Stimulated activated CD4-positive, alpha-beta T cell treated with anti-CD3 and anti-CD28 coated beads, Interleukin-4, amount 100 ng/mL, for 4 hours (primary cell): ENCODE measurements at regions not wholly inside any gene's neighbourhood (a gene's known extent, or its start where the extent isn't known, plus 50 kb on each side); places are given as distances from the start of the nearest gene placed in this dataset.

ENCODE experiments used
- DNase-seq, 2 experiments: peaks; one replicate each; pipeline ENCODE4 v3.0.0-alpha.2; 2020

DNA sequence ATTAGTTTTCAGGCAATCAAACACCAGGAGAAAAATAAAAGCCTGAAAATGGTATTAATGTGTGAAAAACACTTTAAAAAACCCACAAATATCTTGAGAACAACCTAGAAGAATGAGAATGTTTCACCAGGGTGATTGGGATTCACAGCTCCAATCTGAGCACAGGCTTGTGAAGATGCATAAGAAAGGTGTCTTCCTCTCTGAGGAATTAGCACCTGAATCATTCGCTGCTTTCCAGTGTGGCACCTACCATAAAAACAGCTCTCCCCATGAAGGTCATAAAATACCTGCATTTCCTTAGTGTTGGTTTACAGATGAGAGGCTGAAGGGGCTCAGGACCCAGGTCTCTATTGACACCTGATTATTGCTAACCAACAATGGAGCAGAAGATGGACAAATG is 499.7 kb upstream of the KLHL29 start:
- DNase-seq: no peak

DNA sequence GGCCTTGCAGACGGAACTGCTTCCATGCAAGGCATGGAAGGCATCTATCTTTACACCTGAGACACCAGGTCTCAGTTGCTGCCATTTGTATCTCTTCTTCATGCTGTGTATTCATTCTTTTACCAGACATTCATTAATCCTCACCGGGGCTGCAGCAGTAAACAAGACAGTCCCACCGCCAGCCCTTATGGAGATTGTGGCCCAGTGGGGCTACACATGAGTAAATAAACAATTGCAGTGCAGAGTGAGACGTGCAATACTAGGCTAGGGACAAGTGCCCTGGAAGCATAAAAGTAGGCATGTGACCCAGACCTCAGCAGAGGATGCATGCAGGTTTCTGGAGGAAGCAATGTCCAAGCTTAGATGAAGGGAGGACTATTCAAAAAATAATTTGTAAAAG is 497.6 kb upstream of the KLHL29 start:
- no peak for DNase-seq

DNA sequence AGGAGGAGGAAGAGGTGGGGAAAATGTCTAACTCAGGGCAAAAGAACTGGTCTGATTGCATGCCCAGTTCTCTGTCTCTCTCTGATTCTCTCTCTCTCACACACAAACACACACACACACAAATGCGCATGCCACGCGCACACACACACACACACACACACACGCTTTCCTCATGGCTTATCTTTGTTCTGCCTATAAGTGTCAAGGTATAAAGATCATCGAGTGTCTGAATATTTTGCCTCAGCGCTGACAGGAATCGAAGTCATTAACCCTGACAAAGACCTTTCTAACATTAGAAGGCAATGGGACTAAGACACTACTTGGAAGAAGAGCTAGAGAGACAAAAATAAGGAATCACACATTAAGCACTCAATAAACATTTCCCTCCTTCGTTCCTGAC is 497.1 kb upstream of the KLHL29 start:
- no peak for DNase-seq

DNA sequence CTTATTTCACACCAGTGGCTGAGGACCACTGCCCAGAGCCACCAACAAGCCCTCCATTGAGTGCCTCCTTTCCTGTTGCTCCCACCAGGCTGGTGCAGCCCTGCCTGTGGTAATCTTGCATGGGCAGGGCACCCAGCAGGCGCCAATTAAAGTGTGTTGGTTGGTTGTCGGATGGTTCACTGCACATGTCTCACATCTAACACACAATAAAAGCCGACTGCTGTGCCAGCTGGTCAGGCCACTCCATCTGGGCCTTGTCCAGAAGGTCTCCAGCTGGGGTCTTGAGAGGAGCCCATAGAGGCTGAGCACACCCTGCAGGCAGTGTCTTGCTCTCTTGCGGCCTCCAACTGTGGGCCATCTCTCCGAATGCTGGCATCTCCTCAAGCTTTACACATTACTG is 494.8 kb upstream of the KLHL29 start:
- no peak for DNase-seq

DNA sequence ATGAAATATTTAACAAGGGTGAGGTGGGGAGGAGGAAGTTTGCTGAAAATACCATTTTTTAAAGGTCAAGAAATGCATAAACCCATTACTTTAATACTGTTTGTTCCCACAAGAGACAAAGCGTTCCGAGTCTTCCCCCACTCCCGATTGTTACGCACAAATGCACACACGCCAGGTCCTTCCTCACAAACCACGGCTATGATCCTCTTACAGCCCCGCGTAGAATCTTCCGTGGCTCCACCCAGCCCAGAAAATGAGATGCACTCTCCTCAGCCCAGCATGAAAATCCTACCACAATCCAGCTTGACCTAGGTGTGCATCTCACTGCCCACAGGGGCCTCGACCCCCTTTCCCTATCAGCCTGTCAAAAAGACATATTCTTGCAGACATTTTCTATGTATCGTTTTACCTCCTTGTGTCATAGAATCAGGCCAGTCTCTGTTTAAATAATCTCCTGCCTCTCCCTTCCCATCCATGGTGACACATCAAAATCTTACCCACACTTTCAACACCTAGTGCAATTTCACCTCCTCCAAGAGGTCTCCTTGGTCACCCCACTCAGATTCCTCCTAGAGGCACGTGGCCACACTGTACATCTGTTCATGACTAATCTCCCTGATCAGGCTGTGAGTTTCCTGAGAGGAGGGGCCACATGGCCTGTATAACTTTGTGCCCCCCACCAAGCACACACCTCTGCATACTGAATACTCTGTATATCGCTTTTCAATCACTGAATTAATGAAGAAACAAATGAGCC is 491.0 kb upstream of the KLHL29 start:
- DNase-seq: no peak

DNA sequence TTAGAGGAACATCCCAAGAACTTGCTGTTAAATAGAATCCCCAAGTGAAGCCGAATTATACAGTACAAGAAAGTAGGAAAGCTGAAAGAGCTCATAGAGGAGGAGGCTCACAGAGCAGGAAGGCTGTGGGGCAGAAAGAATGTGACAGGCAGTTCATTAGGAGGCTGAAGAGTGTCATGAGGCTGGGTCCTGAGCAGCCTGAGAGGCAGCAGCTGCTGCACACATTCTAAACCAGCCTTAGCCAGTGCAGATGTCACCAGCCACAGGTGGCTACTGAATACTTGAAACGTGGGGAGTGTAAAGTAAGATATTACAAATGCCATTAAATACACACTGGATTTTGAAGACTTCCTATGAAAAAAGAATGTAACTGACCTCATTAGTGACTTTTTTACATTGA is 490.2 kb upstream of the KLHL29 start:
- DNase-seq: no peak

DNA sequence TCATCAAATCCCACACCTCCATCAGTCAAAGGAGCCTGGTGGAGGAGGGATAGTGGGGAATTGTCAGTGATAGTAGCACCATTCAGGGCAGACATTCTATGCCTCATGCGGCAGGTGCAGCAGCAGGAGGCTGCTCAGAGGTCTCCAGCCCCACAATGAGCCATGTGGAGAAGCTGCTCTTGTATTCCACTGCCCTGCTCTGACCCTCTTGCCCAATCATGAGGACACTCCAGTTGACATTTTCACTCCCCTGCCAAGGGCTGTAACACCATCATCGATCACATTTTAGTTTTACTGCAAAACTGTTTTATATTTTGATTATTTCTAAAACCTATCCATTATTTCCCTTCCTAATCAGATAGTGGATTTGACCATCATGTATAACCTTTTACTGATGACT is 487.6 kb upstream of the KLHL29 start:
- no peak for DNase-seq

DNA sequence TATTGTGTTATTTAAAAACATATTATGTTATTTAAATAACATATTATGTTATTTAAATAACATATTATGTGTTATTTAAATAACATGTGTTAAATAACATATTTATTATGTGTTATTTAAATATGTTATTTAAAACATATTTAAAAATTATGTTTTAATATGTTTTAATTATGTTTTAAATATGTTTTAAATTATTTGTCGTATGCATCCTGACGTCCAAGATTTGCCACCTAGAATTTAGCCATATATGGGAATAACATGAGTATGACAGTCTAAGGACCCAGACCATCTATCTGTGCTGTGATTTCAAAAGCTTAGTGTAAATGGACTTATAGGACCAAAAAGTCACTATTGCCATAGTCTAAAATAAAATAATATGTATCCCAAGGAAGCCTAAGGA is 484.3 kb upstream of the KLHL29 start:
- no peak for DNase-seq

DNA sequence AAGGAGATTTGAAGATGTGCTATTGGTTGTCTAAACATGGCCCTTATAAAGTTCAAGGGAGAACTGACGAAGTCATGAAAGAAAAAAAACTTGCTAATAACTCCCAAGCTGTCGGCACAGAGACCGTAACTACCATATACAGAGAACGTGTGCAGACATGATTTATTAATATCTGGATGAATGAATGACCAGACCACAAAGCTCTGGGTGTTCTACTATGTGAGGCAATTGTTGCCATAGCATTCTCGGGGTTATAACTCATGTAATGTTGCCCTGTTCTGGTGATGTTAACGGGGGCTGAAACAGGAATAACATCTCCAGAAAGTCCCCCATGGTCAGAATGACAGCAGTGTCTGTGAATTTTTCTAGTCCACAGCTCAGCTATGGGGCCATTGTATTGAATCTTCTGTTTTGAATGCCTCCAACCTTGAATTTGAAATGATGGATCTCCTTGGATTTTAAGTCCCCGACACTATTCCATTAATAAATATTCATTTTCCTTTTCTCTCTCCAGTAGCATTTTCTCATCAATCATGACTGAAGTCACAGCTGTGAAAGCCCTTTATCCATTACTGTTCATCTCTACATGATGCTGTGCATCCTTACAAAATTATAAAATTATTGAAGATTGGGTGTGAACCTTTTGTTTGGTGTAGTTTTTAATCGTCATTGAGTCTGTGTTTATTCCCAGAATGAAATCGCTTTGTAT is 483.4 kb upstream of the KLHL29 start:
- DNase-seq: no peak

DNA sequence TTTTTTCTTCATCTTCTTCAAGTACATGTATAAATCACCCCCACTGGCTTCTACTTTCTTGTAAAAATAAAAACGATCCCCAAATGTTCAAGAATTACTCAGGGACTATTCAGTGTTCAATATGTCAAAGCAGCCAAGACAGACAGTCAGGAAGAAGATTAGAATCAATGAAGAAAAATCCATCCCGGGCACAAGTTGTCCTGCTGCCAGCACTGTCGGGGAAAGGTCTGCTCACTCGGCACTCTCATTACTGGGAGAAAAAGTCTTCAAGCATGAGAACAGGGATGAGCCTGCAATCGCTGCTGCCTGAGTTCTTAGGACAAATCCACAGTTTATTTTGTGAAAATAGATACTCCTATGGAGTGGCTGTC is 482.8 kb upstream of the KLHL29 start:
- DNase-seq: no peak

DNA sequence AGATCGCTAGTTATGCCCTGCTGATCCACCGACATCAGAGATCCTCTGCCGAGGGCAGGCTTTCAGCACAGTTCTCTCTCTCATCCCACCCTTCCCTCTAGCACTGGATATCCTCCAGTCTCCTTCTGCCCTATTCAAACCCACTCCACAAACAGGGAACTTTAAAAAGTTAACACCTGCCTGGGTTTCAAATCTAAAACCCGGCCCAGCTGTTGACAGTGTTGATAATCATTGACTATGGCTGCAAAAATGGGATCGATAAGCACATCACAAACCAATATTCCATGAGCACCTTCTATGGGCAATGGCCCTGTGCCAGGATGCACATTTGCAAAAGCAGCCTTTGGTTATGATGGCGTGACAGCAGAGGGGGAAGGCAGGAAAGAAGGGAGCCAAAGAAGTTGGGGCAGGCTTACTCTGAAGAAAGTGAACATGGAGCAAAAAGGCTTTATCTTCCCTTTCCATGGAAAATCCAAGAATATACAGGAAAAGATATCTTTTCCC is 482.3 kb upstream of the KLHL29 start:
- DNase-seq: no peak

DNA sequence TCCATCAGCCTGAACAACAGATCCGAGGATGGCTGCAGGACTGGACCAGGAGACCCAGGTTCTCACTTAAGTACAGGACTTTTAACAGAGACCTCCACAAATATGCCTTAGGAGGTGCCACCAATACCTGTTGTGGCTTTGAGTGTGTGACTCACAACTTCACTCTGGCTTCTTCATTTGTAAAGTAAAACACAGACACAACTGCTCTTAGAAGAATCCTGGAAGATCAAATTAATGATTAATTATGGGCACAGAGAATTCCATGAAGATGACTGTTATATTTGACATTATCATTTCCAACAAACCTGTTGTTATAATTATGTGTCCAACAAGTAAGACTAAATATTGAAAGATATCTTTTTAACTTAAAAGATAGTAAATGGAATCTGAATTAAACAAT is 481.4 kb upstream of the KLHL29 start:
- DNase-seq: no peak

DNA sequence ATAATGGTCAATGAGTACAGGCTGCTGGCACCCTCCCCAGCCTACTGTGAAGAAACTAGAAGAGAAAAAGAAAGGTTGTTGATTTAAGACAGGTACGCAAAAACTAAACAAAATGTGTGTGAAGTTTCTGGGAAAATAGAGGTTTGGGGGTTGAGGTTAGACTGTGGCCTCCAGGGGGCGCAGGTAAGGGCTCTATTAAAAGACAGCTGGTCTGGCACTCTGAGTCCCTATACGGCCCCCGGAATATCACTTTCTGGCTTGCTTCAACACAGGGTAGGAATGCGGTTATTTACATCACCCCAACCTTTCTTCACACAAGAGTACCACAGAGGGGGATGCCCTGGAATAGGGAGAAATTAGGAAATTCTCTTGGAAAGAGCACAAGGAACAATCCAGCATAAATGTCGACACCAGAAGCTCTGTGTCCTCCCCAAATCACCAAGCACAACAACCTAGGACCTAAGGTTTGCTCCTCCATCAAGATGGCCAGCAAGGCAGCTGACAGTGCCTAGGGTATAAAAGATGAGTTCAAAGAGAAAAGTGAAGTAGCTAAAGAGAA is 480.8 kb upstream of the KLHL29 start:
- DNase-seq: no peak

DNA sequence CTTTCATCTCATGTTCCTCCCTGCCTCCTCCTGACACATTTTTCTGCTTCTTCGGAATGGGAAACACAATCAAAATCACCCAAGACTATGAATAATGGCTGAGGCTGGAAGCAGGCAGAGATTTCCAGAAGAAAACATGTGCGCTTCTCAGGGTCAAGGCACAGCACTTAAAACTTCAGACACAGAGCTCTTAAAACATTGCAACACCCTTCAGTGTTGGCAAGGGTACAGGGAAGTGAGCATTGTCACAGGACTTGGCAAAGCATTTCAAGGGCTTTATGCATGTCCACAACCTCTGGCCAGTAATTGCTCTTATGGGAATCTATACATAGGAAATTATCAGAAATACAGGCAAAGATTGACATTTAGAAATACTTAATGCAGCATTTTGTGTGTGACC is 477.6 kb upstream of the KLHL29 start:
- no peak for DNase-seq

DNA sequence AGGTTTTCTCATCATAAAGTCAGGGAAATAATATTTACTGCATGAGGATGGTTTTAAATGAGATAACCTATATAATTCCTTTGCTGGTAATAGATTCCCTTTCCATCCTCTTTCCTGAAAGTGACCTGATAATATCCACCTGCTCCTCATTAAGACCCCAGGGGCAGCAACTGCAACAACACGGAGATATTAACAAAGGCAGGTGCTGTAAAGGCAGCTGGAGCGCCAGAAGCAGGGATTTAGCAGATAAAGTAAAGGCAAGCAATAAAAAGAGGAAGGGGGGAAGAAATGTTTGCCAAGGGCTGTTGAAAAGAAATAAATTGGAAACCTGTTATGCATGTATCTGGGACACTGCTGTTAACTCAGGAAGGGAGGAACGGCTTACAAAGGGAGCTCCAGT is 472.6 kb upstream of the KLHL29 start:
- no peak for DNase-seq

DNA sequence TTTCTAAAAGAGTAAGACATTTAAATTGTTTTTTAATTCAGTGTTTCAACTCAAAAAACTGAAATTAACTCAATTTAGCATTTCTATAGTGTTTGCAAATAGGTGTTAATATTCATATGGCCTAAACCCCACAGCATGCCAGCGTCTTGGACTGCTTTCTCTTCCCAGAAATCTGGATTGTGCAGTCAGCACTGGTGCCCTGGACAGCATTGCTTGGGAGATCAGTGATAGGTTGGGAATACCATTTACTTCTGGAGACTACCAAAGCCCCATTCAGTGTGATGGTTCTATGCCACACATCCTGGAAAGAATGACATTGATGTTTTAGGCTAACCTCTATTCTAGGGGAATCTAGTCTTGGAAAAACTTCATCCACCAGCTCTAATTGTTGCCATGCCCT is 455.0 kb upstream of the KLHL29 start:
- DNase-seq: no peak

DNA sequence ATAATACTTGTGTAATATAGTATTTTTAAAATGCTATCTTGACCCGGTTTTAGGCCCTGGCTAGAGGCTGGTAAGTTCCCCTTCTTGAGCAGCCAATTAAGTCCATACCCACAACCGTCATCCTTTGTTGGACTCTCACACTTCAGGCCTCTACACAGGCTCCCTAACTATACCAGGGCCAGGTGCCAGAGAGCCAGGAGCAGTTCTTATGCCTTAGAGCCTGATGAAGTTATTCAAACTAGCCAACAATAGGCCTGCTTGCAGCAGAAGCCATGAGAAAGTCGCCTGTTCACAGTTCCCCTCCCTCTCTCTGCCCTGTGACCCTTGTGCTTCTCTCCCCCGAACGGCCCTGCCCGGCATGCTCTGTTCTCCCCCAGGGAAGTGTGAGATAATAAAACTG is 454.2 kb upstream of the KLHL29 start:
- no peak for DNase-seq

DNA sequence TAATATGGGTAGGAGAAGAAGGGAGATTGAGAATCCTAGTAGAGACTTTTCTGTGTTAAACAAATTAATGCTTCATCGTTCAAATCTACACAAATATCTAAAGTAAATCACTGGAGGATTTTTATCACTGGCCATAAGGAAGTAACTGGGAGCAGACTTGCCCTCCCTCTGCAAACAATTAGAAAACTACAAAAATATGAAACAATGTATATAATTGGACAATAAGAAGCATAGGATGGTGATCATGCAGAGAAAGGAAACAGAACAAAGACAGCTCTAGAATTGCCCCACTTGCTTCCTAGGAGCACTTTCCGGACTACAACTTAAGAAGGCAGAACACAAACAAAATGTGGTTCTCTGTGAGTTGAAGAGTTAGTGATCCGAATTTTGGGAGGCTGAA is 452.7 kb upstream of the KLHL29 start:
- DNase-seq: no peak

DNA sequence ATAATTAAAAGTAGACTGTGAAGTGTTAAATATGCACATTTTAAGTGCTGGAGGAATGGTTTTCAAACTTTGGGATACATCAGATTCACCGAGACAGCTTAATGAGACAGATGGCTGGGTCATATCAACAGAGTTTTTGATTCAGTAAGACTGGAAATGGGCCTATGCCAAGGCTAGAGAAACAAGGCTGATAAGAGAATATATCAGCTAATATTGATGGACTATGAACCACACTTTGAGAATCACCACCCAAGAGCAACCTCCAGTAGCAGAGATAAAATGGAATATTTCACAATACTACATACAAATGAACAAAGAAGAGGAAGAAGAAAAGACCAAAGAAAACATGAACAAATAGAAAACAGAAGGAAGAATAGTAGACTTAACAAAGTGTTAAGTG is 450.2 kb upstream of the KLHL29 start:
- DNase-seq: no peak

DNA sequence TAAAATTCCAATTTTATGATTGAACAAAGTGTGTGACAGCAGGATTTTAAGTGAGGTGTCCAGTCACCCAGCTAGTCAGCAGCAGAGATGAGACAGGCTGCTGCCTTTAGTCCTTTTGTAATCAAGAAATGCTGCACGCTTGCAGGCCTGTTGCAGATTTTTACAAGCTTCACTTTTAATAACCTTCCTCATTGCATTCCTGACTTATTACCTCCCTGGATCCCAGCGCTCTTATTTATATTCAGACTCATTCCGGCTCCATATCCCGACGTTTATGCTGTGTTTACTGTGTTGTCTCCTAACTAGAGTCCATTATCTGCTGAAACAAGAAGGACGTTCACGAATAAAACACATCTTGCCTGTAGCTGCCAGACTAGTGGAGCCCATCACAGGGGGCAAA is 442.5 kb upstream of the KLHL29 start:
- no peak for DNase-seq

DNA sequence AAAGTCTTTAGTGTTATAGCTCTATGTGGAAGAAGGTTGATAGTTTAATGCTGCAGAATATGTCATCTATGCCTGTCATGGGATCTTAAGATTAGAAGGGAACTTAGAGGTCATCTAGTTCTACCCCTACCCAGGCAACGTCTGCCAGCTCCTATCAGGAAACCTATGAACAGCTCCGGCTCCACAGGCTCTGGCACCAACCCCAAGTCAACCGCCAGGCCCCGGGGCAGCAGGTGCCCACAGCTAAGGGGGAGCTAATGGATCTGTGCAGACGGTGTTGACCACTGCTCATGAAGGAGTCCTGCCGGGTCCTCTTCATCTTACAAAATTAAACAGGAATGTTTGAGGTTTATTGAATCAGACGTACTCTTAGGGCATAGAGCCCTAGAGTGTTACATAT is 440.8 kb upstream of the KLHL29 start:
- no peak for DNase-seq

DNA sequence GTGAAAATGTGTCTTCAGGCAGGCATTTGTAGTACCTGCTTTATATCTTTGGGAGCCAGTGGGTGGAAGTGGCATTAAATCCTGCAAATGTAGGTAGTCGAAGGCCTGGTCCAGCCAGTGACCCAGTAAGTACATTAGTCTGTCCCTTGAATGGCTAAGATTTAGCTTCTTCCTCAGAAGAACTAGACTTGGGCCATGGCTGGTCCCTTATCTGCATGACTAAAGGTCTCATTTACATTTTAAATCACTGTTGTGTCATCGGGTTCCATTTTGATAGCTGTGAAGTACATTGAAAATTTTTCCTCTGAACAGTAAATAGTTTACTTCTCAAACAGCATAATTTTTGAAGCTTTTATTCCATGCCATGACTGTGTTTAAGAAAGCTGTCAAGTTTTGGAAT is 438.4 kb upstream of the KLHL29 start:
- no peak for DNase-seq

DNA sequence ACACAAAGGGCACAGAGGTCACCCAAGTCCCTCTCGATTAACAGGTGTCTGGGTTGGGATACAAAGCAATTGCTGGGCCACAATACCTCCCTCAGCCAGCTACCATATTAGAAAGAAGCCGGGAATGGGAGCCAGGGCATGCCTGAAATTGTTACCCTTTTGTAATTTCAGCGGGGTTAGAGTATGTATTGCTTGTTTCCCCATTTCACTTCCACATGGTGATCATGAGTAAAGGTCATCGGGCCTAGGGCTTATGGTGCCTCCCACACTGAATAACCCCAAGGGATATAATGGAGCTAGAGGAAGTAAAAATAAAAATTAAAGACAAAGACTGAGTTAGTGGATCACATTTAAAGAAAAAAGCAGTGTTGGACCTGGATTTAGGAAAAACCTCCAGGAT is 437.2 kb upstream of the KLHL29 start:
- DNase-seq: no peak

DNA sequence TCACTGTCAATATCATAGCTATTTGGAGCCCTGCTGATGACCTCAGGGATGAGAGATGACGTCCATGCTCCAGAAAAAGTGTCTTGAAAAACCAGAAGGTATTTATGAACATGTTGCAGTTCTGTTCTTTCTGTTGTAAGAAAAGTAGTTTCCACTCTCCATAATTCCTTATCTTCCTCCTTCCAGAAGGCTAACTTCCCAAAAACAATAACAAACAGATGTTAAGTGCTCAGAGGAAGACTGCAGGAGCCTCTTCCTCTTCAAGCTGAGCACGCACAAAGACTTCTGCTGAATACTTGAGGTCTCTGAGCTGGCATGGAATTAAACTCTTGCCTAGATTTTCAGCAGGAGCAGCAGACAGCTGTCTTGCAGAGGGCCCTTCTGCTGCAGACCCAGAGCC is 434.5 kb upstream of the KLHL29 start:
- DNase-seq: no peak
